ENCODE measurements at regions not wholly inside any gene's neighbourhood (a gene's known extent, or its start where the extent isn't known, plus 50 kb on each side); places are given as distances from the start of the nearest gene placed in this dataset.

- no peak for DNase-seq (ENCODE audit: low read depth)
Measured at GRCh38 chr16:50992350-50993032, 158.6 kb downstream of the SALL1 start.

GRCh38 chr16:50991436-50991835 lies 159.6 kb downstream of the SALL1 start:
- no peak for DNase-seq (ENCODE audit: low read depth)

- no peak for DNase-seq (ENCODE audit: low read depth)
Measured at GRCh38 chr16:50991006-50991405, 160.1 kb downstream of the SALL1 start.

GRCh38 chr16:50989047-50989446 lies 162.0 kb downstream of the SALL1 start:
- no peak for DNase-seq (ENCODE audit: low read depth)

GRCh38 chr16:50988441-50988840 lies 162.6 kb downstream of the SALL1 start:
- DNase-seq (ENCODE audit: low read depth): no peak

GRCh38 chr16:50986453-50986852 lies 164.6 kb downstream of the SALL1 start:
- DNase-seq (ENCODE audit: low read depth): no peak

- no peak for DNase-seq (ENCODE audit: low read depth)
Measured at GRCh38 chr16:50985733-50986132, 165.3 kb downstream of the SALL1 start.

- no peak for DNase-seq (ENCODE audit: low read depth)
Measured at GRCh38 chr16:50984688-50985087, 166.4 kb downstream of the SALL1 start.

- DNase-seq (ENCODE audit: low read depth): no peak
Measured at GRCh38 chr16:50982808-50983207, 168.3 kb downstream of the SALL1 start.

- DNase-seq (ENCODE audit: low read depth): no peak
Measured at GRCh38 chr16:50981951-50982350, 169.1 kb downstream of the SALL1 start.

- DNase-seq (ENCODE audit: low read depth): no peak
Measured at GRCh38 chr16:50980666-50981065, 170.4 kb downstream of the SALL1 start.

- no peak for DNase-seq (ENCODE audit: low read depth)
Measured at GRCh38 chr16:50979806-50980620, 171.1 kb downstream of the SALL1 start.

GRCh38 chr16:50977138-50977537 lies 173.9 kb downstream of the SALL1 start:
- no peak for DNase-seq (ENCODE audit: low read depth)

GRCh38 chr16:50974438-50975036 lies 176.5 kb downstream of the SALL1 start:
- no peak for DNase-seq (ENCODE audit: low read depth)

- DNase-seq (ENCODE audit: low read depth): no peak
Measured at GRCh38 chr16:50972876-50973275, 178.2 kb downstream of the SALL1 start.

GRCh38 chr16:50970281-50970680 lies 180.8 kb downstream of the SALL1 start:
- no peak for DNase-seq (ENCODE audit: low read depth)

- DNase-seq (ENCODE audit: low read depth): no peak
Measured at GRCh38 chr16:50967827-50968612, 183.1 kb downstream of the SALL1 start.

GRCh38 chr16:50964491-50964890 lies 186.6 kb downstream of the SALL1 start:
- no peak for DNase-seq (ENCODE audit: low read depth)

GRCh38 chr16:50961952-50962351 lies 189.1 kb downstream of the SALL1 start:
- DNase-seq (ENCODE audit: low read depth): no peak

- DNase-seq (ENCODE audit: low read depth): no peak
Measured at GRCh38 chr16:50960517-50961202, 190.4 kb downstream of the SALL1 start.

GRCh38 chr16:50957056-50957455 lies 194.0 kb downstream of the SALL1 start:
- DNase-seq (ENCODE audit: low read depth): no peak

GRCh38 chr16:50956637-50957036 lies 194.4 kb downstream of the SALL1 start:
- DNase-seq (ENCODE audit: low read depth): no peak
